ENCODE measurements at regions not wholly inside any gene's neighbourhood (a gene's known extent, or its start where the extent isn't known, plus 50 kb on each side); places are given as distances from the start of the nearest gene placed in this dataset.

DNA sequence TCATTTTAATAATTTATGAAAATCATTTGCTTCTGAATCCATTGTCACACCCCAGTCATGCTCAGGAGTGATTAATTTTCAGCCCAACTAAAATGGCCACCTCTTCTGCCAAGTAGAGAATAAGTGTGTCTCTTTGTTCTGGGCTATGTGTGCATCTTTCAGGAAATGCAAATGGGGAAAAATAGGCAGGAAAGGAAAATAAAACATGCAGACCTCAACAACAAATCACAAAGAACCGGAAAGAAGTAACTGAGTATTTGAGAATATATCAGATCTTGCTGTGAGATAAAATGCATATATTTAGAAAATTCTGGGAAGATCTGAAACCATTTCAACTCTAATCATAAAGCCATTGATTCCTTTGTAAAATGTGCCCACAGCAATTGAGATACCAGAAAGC lies 763.9 kb downstream of the GALC start:
- DNase-seq: no peak

DNA sequence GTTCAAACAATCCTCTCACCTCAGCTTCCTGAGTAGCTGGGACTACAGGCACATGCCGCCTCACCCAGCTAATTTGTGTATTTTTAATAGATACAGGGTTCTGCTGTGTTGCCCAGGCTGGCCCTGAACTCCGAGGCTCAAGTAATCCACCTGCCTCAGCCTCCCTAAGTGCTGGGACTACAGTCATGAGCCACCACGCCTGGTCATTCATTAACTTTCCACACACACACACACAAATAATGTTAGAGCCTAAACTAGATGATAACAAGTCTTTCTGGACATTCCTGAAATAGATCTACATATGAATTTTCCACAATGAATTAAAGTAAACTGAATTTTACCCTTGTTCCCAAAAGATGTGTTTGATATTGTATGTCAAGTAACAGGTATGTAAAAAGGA lies 776.0 kb downstream of the GALC start:
- DNase-seq: no peak

DNA sequence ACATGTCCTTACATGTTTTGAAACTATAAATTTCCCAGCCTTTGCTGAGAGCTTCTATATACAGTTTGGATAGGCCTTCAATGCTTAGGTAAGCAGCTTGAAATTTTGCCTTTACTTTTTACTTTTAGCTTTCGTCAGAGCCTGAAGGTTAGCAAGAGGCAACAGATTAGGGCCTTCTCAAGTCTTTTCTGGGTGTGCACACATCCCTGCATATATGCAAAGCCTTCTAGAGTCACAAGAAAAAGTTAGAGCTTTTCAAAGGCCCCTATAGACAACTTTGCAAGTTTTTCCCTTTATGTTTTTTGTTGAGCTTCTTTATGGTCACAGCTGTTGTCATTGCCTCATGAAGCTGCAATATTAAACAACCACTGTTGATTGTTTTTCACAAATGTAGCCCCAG lies 778.4 kb downstream of the GALC start:
- no peak for DNase-seq

DNA sequence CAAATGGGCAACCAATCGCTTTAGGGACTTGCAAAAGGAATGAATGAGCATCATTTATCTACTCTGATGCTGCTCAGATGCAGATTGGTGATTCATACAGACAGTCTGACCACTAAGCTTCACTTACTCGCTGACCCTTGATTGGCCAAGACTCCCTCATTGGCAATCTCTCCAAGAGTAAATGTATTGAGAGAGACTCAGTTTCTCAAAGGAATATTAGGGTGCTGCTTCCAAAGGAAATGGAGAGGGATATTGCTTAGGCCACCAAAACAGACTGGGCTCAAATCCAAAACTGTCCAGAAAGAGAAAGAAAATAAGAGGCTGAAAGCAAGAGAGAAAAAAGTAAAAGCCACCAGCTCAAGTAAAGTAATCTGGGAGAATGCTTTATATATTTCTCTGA lies 785.2 kb downstream of the GALC start:
- no peak for DNase-seq

DNA sequence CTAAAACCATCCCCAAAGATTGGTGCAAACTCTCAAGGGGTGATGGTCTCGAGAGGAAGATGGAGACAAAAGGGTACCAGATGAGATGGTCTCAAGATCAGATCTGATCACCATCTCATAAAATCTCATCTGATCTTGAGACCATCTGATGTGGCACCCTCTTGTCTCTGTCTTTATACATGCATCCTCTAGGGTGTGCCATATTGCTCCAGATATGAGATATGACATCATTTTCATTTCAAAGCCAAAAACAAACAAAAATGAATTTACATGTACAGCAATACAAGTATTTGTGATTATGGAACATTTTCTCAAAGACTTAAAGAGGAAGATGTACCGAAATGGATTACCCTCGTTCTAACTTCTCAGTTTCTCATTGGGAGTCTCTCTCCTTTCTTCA lies 787.2 kb downstream of the GALC start:
- DNase-seq: no peak

DNA sequence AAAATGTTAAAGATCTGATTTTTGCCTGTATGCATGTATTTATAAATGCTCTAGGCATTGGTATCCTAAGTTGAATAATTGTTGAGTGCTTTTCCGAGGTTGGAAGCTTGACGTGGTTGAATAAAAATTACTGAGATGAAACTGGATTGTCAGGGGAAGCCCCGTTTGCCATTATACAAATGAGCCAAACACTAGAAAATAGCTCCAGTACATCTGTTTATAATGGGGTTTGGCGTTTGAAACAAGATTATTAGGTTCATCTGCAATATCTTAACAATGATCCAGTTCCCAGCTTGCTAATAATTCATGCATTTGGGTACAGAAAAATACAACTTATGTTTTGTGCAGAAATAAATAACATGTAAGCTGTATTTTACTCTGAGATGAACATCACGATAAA lies 789.6 kb downstream of the GALC start:
- DNase-seq: no peak

DNA sequence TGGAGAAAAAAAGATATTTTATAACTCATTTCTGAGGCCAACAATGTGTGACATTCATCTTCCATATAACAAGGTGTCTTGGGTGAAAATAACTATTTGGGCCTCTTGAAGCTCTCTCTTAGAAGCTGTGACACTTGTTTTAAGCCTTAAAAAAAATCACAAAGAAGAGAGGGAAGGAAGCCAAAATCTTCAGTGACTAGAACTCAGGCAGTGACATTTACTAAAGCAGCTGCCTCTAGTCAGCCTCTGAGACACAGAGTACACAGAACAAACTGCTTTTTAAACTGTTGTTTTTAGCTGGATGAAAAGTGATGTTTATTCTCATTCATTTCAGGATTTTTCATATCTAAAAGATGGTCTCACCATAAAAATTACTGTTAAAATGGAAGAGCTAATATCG lies 793.6 kb downstream of the GALC start:
- DNase-seq: no peak

DNA sequence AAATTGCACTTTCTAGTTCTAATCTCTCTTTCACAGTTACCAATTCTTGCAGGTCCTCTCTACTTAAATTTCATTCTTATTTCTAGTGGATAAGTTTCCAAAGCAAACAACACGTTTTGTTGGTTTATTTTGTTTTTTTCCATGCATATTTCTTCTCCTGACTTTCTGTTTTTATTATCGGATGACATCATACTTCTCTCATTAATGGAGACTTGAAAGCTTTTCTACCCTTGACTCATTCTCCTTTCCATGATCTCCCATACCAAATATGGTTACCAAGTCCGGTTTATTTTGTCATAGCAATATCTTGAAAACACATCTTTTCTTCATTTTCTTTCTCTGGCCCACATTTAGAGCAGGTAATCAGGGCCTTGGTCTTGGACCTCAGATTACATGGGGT lies 796.5 kb downstream of the GALC start:
- no peak for DNase-seq

DNA sequence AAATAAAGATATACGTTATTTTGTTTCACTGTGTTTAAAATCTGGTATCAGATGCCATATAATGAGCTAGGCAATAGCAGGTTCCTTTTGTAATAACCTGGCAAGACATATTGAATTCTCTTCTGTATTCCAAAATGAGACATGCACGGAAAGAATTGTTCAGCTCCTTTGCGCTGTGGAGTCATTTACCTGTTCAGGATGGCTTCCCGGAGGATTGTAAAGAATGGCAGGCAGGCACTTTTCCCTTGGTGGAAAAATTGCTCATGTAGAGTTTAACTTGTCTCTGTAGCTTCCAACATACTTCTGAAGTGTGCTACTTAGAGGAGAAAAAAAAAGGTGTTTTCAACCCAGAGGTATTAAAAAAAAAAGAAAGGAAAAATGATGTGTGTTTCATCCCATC lies 805.2 kb downstream of the GALC start:
- DNase-seq: no peak

DNA sequence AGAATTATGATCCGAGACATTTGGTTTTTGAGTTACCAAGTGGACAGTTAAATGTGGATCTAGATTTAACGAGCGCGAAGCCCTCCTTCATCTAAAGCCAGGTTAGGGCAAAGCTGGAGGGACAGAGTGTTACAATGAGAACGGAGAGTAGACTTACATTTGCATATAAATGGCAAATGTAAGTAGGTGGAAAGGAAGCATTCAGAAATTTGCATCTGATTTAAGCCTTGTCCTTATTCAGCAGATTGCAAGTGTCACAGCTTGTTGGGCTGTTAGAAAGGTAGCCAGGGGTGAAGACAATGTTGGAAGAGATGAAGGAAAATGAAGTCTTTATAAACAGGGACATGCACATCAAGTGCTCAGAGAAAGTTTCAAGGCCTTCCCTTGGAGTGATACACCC lies 806.2 kb downstream of the GALC start:
- no peak for DNase-seq

DNA sequence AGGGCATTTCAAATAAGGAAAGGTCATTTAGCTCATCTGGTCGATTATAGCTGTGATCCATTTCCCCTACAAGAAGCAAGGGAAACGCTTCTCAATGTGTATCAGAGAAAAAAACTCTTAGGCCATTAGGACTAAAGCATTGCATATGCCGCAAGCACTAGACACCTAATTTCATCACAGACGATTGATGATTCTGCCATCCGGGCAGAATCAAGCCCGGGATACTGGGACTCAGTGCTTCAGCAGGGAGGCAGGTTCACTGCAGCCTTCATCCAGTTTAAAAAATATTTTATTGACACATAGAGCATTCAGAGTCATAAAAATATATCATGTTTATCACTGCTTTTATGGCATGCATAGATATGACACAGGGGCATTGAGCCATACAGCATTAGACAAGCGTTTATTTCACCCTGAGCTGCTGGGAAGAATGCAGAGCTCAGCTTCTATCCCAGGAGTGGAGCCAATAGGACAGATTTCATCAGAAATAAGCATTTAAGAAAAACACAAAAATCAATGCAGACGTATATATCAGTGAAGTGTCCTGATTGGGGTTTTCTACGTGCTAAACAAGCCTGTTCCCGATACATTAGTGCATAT lies 806.9 kb downstream of the GALC start:
- no peak for DNase-seq

DNA sequence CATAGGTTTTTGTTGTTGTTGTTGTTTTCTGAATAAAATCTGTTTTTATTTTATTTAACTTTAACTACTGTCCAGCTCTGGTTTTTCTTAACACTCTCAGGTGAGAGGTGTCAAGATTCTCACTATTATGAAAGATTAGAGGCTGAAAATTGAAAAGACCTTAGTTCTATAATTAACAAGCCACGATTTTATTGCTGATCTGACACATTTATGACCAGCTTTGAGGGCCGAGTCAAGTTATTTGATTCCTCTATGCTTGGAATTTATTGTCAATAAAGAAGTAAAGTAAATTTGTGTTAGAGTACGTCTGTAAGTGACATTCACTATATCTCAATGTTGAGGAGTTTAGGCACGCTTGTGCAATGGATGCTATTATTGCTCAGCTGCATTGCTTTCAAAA lies 808.8 kb downstream of the GALC start:
- no peak for DNase-seq

DNA sequence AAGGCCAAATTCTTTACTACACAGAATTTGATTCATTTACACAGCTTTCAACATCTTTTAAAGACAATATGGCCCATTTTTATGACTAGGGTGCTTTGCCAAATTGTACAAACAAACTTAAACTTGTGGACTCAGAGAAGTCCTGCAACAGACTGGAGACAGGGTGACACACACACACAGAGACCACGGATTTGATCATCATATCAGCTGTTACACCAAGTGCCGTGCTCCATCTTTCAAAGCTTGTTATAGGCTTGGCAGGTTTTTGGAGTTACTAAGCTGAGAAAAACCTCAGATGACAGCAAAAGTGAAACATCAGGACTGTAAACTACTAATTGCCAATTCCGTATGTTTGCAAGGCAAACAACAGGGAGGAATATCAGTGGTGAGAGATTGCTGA lies 811.7 kb downstream of the GALC start:
- no peak for DNase-seq

DNA sequence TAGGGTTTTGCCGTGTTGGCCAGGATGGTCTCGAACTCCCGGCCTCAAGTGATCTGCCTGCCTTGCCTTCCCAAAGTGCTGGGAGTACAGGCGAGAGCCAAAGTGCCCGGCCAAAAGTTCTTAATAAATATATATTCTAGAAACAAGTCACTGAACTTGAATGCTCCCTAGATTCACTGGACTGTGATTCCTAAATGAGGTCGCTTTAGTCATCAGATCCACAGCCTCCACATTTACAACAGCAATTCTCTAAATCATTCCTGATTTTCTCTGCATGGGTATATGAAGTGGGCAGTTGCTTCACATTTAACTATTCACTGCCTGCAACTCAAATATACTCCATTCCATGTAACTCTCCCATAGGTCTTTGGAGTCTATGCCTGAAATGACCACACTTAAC lies 813.0 kb downstream of the GALC start:
- no peak for DNase-seq

DNA sequence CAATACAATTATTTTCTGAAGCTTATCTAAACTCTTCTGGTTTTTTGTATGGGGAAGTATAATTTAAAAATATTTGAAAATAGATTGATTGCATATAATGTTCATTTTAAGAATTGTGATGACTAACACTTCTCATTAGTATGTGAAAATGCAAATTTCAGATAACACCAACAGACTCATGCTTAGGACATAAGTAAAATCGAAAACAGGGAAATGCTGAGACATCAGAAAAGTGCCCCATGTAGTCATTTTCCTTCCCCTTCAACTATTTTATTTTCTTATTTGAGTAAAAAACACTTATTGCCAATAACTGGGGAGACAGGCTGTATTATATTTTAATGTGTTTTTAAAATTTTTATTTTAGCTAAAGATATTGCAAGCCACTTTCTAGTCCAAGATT lies 814.7 kb downstream of the GALC start:
- DNase-seq: no peak

DNA sequence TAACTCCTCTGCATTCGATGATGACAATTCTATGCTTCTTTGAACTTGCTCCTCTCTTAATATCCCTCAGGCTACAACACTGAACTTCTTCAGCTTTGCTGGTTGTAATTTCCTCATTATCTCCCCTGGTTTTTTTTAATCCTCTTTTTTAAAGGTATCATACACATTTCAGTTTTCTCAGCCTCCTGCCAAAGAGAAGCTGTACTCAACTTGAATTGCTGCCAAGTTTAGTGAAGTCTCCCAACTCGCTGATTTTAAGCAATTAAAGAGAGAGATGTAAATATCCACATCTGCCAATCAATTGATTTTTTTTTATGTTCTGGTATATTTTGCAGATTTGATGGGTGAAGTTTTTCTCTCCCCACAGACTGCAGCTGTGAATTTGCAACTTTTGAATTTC lies 817.8 kb downstream of the GALC start:
- no peak for DNase-seq

DNA sequence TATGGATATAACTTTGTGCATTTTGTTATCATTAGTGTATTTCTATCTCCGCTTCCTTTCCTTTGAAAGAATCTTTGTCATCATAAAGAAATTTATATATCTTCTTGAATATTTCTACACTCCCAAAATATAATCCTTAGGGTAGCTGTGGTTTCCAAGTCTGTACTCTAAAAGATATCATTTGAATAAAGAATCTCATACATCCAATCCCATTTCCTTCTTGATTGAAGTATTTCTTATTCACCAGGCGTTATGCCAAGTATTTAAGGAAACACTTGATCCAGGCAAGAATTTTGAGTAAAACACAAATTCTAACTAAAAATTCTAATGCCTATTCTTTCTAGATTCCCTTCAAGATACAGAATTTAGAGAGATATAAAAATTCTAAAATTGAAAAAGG lies 821.8 kb downstream of the GALC start:
- no peak for DNase-seq

DNA sequence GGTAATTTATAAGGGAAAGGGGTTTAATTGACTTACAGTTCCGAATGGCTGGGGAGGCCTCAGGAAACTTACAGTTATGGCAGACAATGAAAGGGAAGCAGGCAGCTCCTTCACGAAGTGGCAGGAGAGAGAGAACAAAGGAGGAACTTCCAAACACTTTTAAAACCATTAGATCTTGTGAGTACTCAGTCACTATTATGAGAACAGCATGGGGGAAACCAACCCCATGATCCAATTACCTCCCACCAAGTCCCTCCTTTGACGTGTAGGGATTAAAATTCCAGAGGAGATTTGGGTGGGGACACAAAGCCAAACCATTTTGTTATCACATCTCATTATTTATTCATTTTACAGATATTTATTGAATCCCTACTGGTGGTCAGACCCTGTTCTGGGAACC lies 822.8 kb downstream of the GALC start:
- no peak for DNase-seq

DNA sequence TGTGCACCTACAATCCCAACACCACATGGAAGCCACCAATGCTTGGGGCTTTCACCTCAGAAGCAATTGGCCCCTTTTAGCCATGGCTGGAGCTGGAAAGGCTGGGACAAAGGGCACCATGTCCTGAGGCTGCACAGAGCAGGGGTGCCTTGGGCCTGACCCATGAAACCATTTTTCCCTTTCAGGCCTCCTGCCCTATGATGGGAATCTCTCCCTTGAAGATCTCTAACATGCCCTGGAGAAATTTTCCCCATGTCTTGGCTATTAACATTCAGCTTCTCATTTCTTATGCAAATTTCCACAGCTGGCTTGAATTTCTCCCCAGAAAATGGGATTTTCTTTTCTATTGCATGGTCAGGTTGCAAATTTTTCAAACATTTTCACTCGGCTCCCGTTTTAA lies 823.6 kb downstream of the GALC start:
- DNase-seq: no peak

DNA sequence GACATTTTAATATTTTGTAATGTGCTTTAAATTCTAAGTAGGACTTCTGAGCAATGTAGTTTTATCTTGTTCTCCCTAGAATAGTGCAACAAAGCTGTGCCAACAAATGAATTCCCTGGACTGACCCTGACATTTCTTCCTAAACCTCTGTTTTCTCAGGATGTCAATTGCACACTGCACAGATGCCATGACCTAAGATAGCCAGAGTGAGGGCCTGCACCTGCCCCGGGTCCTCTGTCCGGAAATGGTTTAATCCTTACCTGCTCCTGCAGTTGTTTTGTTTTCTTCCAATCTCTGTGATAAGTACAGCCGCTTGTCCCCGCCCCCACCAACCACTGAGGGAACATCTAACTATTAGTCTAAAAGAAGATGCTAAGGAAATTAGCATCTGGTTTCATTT lies 831.5 kb downstream of the GALC start:
- DNase-seq: no peak

DNA sequence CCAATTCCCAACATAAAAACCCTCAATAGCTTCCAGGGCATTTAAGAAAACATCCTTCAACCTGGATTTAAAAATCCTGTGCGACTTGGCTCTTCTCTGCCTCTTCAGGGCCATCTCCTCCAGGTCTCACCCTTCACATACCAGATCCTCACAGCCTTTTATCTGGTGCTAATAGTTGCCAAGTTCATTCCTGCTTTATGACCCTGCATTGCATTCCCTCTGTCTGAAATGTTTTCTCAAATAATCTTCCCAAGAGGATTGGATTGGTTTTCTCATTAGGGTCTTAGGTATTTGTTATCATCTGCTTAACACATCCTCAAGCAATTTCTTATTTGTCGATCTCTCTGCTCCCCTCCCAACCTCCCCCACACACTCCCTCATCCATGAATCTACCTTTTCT lies 832.0 kb downstream of the GALC start:
- DNase-seq: no peak

DNA sequence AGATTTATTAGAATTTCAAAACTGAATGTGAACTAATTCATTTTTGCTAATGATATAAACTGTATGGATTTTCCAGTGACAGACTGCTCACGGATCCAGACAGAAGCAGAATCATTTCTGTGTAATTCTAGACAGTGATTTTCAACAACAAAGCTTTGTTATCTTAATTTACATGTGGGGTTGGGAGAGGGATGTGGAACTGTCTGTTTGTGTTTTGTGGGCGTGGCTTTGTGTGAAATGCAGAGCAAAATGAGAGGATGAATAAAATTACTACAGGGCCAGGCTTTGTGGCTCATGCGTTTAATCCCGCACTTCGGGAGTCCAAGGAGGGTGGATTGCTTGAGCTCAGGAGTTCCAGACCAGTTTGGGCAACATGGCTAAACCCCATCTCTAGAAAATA lies 834.7 kb downstream of the GALC start:
- no peak for DNase-seq

DNA sequence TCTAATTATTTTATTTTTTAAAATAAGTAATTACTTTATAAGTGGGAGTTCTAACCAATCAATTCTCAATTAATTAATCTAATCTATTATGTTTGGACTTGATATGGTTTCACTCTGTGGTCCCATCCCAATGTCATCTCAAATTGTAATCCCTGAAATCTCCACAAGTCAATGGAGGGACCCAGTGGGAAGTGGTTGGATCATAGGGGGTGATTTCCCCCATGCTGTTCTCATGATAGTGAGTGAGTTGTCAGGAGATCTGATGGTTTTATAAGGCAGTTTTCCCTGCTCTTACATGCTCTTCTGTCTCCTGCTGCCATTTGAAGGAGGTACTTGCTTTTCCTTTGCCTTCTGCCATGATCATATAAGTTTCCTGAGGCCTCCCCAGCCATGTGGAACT lies 836.1 kb downstream of the GALC start:
- no peak for DNase-seq

DNA sequence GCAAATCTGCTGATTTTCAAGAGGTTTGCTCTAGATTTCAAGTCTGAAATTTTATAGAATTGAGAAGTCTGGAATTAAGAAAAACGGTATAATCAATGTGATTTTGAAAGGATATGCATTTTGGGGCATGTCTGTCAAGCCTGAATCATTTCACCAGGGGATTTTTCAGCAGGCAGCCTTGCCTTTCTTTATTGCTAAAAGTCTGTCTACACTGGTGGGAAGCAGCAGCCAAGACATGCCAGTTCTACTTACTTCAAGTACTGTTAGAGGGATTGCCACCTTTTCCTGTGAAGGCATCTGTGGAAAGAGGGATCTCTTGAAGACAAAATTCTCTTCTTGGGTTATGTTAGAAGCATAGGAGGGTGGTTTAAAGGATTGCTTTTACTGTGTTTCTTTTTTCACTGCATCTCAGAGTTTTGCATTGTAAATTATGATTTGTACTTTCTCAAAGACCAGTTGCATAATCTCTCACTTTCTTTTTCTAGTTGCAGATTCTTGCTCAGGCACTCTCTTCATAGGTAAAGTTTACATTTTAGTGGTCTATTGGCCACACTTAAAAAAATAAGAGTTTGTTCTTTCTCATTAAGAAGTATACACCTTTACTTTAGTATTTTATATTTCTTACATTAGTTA lies 837.0 kb downstream of the GALC start:
- DNase-seq: no peak

DNA sequence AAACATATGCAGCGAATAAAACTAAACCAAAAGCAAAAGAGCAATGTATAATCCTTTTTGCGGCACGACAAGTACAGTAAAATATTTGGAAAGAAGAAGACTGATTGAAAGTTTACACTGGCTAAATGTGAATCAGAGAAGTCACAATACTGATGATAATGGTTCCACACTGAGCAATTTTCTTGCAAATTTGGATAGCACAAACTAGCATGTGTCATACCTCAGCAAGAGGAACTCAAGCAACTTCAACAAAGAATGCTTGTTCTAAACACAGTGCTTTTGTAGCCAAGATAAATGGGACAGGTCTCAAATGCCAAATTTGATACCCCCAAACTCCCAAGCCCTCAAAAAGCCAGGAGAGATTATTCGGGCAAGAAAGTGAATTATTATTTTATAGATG lies 839.1 kb downstream of the GALC start:
- DNase-seq: no peak

DNA sequence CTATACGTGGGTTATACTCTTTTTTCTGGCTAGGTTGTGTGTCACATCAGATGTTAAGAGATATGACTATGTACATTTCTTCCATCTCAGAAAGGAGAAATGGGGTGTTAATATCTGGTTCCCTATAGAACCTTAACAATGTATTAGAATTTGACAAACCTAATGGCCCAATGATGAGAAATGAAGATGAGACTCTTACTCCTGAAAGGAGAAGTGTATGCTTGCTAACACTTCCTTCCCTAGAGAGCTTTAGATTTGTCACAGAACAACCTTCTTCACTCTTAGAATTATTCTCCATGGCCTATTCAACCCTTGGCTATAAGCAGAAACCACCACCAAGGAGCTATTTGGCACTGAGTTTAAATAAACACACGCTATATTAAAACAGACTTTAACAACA lies 839.6 kb downstream of the GALC start:
- DNase-seq: no peak
